HCT116 (cell line): ENCODE measurements at regions not wholly inside any gene's neighbourhood (a gene's known extent, or its start where the extent isn't known, plus 50 kb on each side); places are given as distances from the start of the nearest gene placed in this dataset.

Source experiments
- ATAC-seq: fragments of 200-7000 bp; cut with Tn5 transposase; 2 replicates; pipeline ENCODE4 v1.9.1; 2020; ENCODE audit warnings: mild to moderate bottlenecking, moderate library complexity
- BruUV-seq: library from RNA; stranded (reverse); fragments of 400-500 nt; replicated peaks from 2 replicates; lab custom pipeline; 2021; lab: Mats Ljungman, UMichigan
- CTCF ChIA-PET: fragments of 300-600 bp; sonication (Branson Sonifier 250); formaldehyde crosslinking; loops from one replicate; lab custom pipeline; 2021; ENCODE audit warnings: antibody characterized with exemption; lab: Charles Lee
- POLR2A ChIA-PET: fragments of 300-600, 350-600 bp; sonication (Branson Sonifier 250); formaldehyde crosslinking; loops from one replicate; lab custom pipeline; 2021; ENCODE audit warnings: antibody characterized with exemption; lab: Charles Lee
- RAD21 ChIA-PET, 2 experiments: fragments of 300-600 bp; sonication (Branson Sonifier 250); formaldehyde crosslinking; loops; one replicate each; lab custom pipeline; 2023; ENCODE audit warnings: low total read pairs in 2 of 2; ENCODE audit not compliant: uncharacterized antibody in 2 of 2, unreplicated experiment in 2 of 2, low non-redundant PET in 1 of 2; lab: Charles Lee
- DNase-seq: peaks from one replicate; pipeline ENCODE4 v3.0.0-alpha.2; 2010; ENCODE audit warnings: low read depth, low spot score
- H2AFZ ChIP-seq: fragments of 200-600 bp; shearing (Covaris generic), sonication (generic); 2 replicates; pipeline ENCODE4 v1.6.1; 2017; ENCODE audit warnings: low read depth, mixed run types, mixed read lengths, antibody characterized with exemption, low read length; ENCODE audit not compliant: poor library complexity, severe bottlenecking
- H3K27ac ChIP-seq: 2 replicates; pipeline ENCODE4 v1.5.1; 2012; ENCODE audit warnings: low read depth, low read length
- H3K27me3 ChIP-seq: fragments of 200-600 bp; sonication (generic); 2 replicates; pipeline ENCODE4 v1.6.1; 2016; ENCODE audit warnings: mixed run types, low read length, mixed read lengths; ENCODE audit not compliant: insufficient read depth
- H3K36me3 ChIP-seq, 2 experiments: fragments of 200-500 bp in 1 of 2; fragments of 200-600 bp in 1 of 2; sonication (Bioruptor generic) in 1 of 2; sonication (generic) in 1 of 2; 2 replicates each; pipeline versions ENCODE4 v1.5.1 to v1.6.1; 2014 to 2016; ENCODE audit warnings: low read length in 2 of 2, inconsistent platforms in 1 of 2, mixed read lengths in 1 of 2, mixed run types in 1 of 2; ENCODE audit not compliant: insufficient read depth in 2 of 2, control insufficient read depth in 1 of 2
- H3K4me1 ChIP-seq, 2 experiments: fragments of 200-600 bp in 1 of 2; sonication (generic) in 1 of 2; 2 replicates each; pipeline versions ENCODE4 v1.5.1 to v1.6.1; 2012 to 2017; ENCODE audit warnings: low read length in 2 of 2, inconsistent platforms in 1 of 2, mild to moderate bottlenecking in 1 of 2, mixed read lengths in 1 of 2, mixed run types in 1 of 2, moderate library complexity in 1 of 2; ENCODE audit not compliant: insufficient read depth in 2 of 2, control insufficient read depth in 1 of 2
- H3K4me2 ChIP-seq: fragments of 200-600 bp; sonication (generic); 2 replicates; pipeline ENCODE4 v1.6.1; 2017; ENCODE audit warnings: mixed run types, low read length, mixed read lengths
- H3K4me3 ChIP-seq, 2 experiments: fragments of 200-600 bp in 1 of 2; sonication (generic) in 1 of 2; replicated peaks in 1 of 2; 2 replicates each; pipeline ENCODE4 v1.5.1; 2011 to 2016; ENCODE audit warnings: low read length in 2 of 2, control low read depth in 1 of 2, low read depth in 1 of 2, mild to moderate bottlenecking in 1 of 2, mixed read lengths in 1 of 2, mixed run types in 1 of 2
- H3K79me2 ChIP-seq: fragments of 200-600 bp; sonication (generic); 2 replicates; pipeline ENCODE4 v1.6.1; 2017; ENCODE audit warnings: mild to moderate bottlenecking, mixed run types, low read length, moderate library complexity, mixed read lengths; ENCODE audit not compliant: insufficient read depth
- H3K9ac ChIP-seq: fragments of 200-600 bp; sonication (generic); 2 replicates; pipeline ENCODE4 v1.6.1; 2016; ENCODE audit warnings: low read length, mixed read lengths
- H3K9me2 ChIP-seq: fragments of 200-600 bp; sonication (generic), shearing (Covaris generic); 2 replicates; pipeline ENCODE4 v1.6.1; 2017; ENCODE audit warnings: mixed run types, mild to moderate bottlenecking, moderate library complexity; ENCODE audit not compliant: insufficient read depth
- H3K9me3 ChIP-seq, 2 experiments: fragments of 200-500 bp in 1 of 2; fragments of 200-600 bp in 1 of 2; sonication (Bioruptor generic) in 1 of 2; sonication (generic) in 1 of 2; 2 replicates each; pipeline ENCODE4 v1.6.1; 2014 to 2017; ENCODE audit warnings: low read length in 2 of 2, mixed read lengths in 2 of 2, inconsistent platforms in 1 of 2, low read depth in 1 of 2, mild to moderate bottlenecking in 1 of 2, mixed run types in 1 of 2, moderate library complexity in 1 of 2; ENCODE audit not compliant: control insufficient read depth in 1 of 2, insufficient read depth in 1 of 2
- H4K20me1 ChIP-seq: fragments of 200-600 bp; sonication (generic), shearing (Covaris generic); 2 replicates; pipeline ENCODE4 v1.6.1; 2017; ENCODE audit warnings: mixed run types, mild to moderate bottlenecking, moderate library complexity; ENCODE audit not compliant: insufficient read depth
- CBX3 ChIP-seq: IDR thresholded peaks from 2 replicates; pipeline ENCODE4 v1.6.1; 2012; ENCODE audit warnings: low read depth
- CEBPB ChIP-seq: IDR thresholded peaks from 2 replicates; pipeline ENCODE4 v1.6.1; 2012; ENCODE audit warnings: low read depth
- POLR2A ChIP-seq: IDR thresholded peaks from 2 replicates; pipeline ENCODE4 v1.7.0; 2011; ENCODE audit warnings: borderline replicate concordance; ENCODE audit not compliant: insufficient read depth, insufficient read length; ENCODE audit errors: extremely low read depth
- POLR2AphosphoS5 ChIP-seq: IDR thresholded peaks from 2 replicates; pipeline ENCODE4 v1.6.1; 2011; ENCODE audit warnings: mild to moderate bottlenecking, low read depth, low read length, moderate library complexity
- TCF7L2 ChIP-seq: IDR thresholded peaks from 2 replicates; pipeline ENCODE4 v1.7.0; 2011; ENCODE audit warnings: borderline replicate concordance, inconsistent platforms; ENCODE audit not compliant: insufficient read depth, insufficient read length; ENCODE audit errors: extremely low read depth
- ZNF274 ChIP-seq: fragments of 200-500 bp; sonication (Bioruptor generic); IDR thresholded peaks from 2 replicates; pipeline ENCODE4 v1.6.1; 2014; ENCODE audit warnings: mild to moderate bottlenecking, low read depth, low read length, inconsistent platforms
- intact Hi-C: fragments of 100-400 bp; cut with micrococcal nuclease; formaldehyde crosslinking; loops from 2 replicates; pipeline ENCODE4 v1.10.0; 2022
- TF ChIP-seq, protein P1 (sequence below), 3 experiments: fragments of 200-600 bp in 1 of 3; sonication (generic) in 1 of 3; IDR thresholded peaks in 2 of 3; conservative IDR thresholded peaks in 1 of 3; 2 replicates each; pipeline ENCODE4 v1.5.1; 2012 to 2017; ENCODE audit warnings: low read depth in 2 of 3, low read length in 2 of 3, antibody characterized with exemption in 1 of 3, borderline replicate concordance in 1 of 3, control low read depth in 1 of 3, mild to moderate bottlenecking in 1 of 3, mixed read lengths in 1 of 3, mixed run types in 1 of 3, moderate library complexity in 1 of 3; ENCODE audit not compliant: insufficient read depth in 1 of 3
- TF ChIP-seq, protein P2 (sequence below): IDR thresholded peaks from 2 replicates; pipeline ENCODE4 v1.6.1; 2012; ENCODE audit warnings: low read depth

DNA sequence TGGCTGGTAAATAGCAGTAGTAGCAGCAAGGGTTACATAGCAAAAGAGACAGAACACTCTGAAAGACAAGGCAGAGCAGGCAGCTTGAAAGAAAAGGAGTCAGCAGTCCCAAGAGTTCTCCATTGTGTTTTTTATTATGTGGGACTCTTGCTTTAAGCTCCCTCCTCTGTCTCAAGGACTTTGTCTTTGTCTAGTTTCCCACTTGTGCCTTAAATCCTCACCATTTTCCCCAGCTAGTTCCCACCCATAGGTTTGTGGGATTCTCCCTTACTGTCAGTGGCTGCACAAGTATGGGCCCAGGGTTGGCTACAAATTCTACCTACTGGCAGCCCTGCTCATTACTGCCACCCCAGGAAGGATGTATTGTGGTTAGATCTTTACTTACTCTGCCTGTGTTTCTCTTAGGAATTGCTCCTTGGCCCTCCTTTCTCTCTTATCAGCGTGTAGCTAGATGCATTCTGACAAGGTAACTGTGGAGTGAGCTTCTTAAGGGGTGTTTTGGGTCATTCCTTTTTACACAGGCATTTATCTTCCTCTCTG, 413.4 kb upstream of the PCDH9 start:
- H3K4me1 ChIP-seq = no peaks in the 10 kb centered on the region
- no peaks in the 10 kb centered on the region for H4K20me1 ChIP-seq
- no peak overlapping the region for H3K9ac ChIP-seq
- no peak overlapping the region for H2AFZ ChIP-seq
- no peak overlapping the region for H3K4me3 ChIP-seq
- H3K9me2 ChIP-seq = no peaks in the 10 kb centered on the region
- CTCF ChIA-PET = no interaction called here
- no peaks in the 10 kb centered on the region; a peak in 1 of 4 replicates for H3K9me3 ChIP-seq
- intact Hi-C loops = no loop called here
- BruUV-seq = no TSS peak
- RAD21 ChIA-PET = no interaction called here
- H3K4me2 ChIP-seq = no peak overlapping the region
- POLR2A ChIA-PET = no interaction called here
- H3K27ac ChIP-seq = no peak overlapping the region
- no peak for DNase-seq
- ATAC-seq = no peak
- H3K79me2 ChIP-seq = no peaks in the 10 kb centered on the region
- TF ChIP-seq, protein P1, sequence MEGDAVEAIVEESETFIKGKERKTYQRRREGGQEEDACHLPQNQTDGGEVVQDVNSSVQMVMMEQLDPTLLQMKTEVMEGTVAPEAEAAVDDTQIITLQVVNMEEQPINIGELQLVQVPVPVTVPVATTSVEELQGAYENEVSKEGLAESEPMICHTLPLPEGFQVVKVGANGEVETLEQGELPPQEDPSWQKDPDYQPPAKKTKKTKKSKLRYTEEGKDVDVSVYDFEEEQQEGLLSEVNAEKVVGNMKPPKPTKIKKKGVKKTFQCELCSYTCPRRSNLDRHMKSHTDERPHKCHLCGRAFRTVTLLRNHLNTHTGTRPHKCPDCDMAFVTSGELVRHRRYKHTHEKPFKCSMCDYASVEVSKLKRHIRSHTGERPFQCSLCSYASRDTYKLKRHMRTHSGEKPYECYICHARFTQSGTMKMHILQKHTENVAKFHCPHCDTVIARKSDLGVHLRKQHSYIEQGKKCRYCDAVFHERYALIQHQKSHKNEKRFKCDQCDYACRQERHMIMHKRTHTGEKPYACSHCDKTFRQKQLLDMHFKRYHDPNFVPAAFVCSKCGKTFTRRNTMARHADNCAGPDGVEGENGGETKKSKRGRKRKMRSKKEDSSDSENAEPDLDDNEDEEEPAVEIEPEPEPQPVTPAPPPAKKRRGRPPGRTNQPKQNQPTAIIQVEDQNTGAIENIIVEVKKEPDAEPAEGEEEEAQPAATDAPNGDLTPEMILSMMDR (IDR thresholded peaks at IDR 0.05 in 2 of 3, conservative IDR thresholded peaks at IDR 0.05 in 1 of 3; ENCODE audit: borderline replicate concordance in 1 of 3, insufficient read depth in 1 of 3, low read depth in 2 of 3, low read length in 2 of 3) = peak in 1 of 3 experiments; percentile 16; a peak in 1 of 6 replicates
- no peak for TF ChIP-seq ZNF274
- TF ChIP-seq, all 23 proteins: peak for 1
- Histone ChIP-seq H3K36me3 (no peaks in the 10 kb centered on the region), H3K27me3 (no peaks in the 10 kb centered on the region)

DNA sequence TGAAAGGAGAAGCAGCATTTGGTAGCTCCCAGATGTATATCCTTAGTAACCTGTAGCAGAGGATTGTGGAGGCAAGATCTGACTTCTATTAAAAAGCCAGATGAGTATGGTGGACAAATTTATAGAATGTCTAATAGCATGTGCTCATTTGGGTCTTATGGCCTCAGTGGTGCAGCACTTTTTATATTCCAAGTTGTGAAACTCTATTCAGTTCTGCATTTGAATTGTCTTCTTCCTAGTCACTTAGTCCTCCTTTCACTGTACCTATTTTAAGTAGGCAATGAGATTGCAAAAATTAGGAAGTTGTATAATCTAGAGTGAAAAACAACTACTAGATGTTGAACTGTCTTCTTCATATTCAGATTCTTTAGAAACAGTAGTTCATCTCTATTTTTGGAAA, 412.5 kb upstream of the PCDH9 start:
- CTCF ChIA-PET = no interaction called here
- H3K27ac ChIP-seq = no peak overlapping the region
- no peak for ATAC-seq
- no peaks in the 10 kb centered on the region for H3K27me3 ChIP-seq
- H3K4me2 ChIP-seq = no peak overlapping the region
- no peaks in the 10 kb centered on the region; a peak in 1 of 4 replicates for H3K9me3 ChIP-seq
- TF ChIP-seq, protein P1 (IDR thresholded peaks at IDR 0.05 in 2 of 3, conservative IDR thresholded peaks at IDR 0.05 in 1 of 3; ENCODE audit: borderline replicate concordance in 1 of 3, insufficient read depth in 1 of 3, low read depth in 2 of 3, low read length in 2 of 3) = no peak
- TF ChIP-seq POLR2AphosphoS5 (no peak), CBX3 (no peak), TCF7L2 (no peak), CEBPB (no peak), POLR2A (no peak)
- TF ChIP-seq, protein P2, sequence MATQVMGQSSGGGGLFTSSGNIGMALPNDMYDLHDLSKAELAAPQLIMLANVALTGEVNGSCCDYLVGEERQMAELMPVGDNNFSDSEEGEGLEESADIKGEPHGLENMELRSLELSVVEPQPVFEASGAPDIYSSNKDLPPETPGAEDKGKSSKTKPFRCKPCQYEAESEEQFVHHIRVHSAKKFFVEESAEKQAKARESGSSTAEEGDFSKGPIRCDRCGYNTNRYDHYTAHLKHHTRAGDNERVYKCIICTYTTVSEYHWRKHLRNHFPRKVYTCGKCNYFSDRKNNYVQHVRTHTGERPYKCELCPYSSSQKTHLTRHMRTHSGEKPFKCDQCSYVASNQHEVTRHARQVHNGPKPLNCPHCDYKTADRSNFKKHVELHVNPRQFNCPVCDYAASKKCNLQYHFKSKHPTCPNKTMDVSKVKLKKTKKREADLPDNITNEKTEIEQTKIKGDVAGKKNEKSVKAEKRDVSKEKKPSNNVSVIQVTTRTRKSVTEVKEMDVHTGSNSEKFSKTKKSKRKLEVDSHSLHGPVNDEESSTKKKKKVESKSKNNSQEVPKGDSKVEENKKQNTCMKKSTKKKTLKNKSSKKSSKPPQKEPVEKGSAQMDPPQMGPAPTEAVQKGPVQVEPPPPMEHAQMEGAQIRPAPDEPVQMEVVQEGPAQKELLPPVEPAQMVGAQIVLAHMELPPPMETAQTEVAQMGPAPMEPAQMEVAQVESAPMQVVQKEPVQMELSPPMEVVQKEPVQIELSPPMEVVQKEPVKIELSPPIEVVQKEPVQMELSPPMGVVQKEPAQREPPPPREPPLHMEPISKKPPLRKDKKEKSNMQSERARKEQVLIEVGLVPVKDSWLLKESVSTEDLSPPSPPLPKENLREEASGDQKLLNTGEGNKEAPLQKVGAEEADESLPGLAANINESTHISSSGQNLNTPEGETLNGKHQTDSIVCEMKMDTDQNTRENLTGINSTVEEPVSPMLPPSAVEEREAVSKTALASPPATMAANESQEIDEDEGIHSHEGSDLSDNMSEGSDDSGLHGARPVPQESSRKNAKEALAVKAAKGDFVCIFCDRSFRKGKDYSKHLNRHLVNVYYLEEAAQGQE = no peak
- TF ChIP-seq, all 23 proteins: peak for 0
- Histone ChIP-seq H4K20me1 (no peaks in the 10 kb centered on the region), H3K9ac (no peak overlapping the region), H3K79me2 (no peaks in the 10 kb centered on the region), H3K4me3 (no peak overlapping the region), H3K4me1 (no peaks in the 10 kb centered on the region), H3K36me3 (no peaks in the 10 kb centered on the region), H3K9me2 (no peaks in the 10 kb centered on the region), H2AFZ (no peak overlapping the region)
- DNase-seq = no peak
- RAD21 ChIA-PET = no interaction called here
- intact Hi-C loops = no loop called here
- POLR2A ChIA-PET = no interaction called here
- BruUV-seq = no TSS peak
